ENCODE measurements at regions not wholly inside any gene's neighbourhood (a gene's known extent, or its start where the extent isn't known, plus 50 kb on each side); places are given as distances from the start of the nearest gene placed in this dataset.

DNA sequence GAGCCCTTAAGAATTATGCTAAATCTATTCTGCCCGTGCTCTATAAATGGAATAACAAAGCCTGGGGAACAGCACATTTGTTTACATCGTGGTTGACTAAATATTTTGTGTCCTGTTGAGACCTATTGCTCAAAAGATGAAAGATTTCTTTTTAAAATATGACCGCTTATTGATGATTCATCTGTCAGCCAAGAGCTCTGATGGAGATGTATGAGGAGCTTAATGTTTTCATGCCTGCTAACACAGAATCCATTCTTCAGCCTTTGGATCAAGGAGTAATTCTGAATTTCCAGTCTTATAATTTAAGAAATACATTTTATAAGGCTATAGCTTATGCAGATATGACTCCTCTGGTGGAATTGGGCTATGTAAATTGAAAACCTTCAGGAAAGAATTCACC is 271.3 kb upstream of the FAT4 start:
- DNase-seq (ENCODE audit: low read depth) = peak; percentile 46
- Histone ChIP-seq H3K4me3 (ENCODE audit: low read depth, low read length) (no peak overlapping the region), H3K36me3 (ENCODE audit: control insufficient read depth, insufficient read depth, low read length) (no peaks in the 10 kb centered on the region), H3K27me3 (ENCODE audit: control insufficient read depth, insufficient read depth, low read length) (no peaks in the 10 kb centered on the region)
- TF ChIP-seq, protein P1, sequence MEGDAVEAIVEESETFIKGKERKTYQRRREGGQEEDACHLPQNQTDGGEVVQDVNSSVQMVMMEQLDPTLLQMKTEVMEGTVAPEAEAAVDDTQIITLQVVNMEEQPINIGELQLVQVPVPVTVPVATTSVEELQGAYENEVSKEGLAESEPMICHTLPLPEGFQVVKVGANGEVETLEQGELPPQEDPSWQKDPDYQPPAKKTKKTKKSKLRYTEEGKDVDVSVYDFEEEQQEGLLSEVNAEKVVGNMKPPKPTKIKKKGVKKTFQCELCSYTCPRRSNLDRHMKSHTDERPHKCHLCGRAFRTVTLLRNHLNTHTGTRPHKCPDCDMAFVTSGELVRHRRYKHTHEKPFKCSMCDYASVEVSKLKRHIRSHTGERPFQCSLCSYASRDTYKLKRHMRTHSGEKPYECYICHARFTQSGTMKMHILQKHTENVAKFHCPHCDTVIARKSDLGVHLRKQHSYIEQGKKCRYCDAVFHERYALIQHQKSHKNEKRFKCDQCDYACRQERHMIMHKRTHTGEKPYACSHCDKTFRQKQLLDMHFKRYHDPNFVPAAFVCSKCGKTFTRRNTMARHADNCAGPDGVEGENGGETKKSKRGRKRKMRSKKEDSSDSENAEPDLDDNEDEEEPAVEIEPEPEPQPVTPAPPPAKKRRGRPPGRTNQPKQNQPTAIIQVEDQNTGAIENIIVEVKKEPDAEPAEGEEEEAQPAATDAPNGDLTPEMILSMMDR (IDR thresholded peaks at IDR 0.05; ENCODE audit: insufficient read depth, low read length, severe bottlenecking) = no peak
- FAIRE-seq = no peak

DNA sequence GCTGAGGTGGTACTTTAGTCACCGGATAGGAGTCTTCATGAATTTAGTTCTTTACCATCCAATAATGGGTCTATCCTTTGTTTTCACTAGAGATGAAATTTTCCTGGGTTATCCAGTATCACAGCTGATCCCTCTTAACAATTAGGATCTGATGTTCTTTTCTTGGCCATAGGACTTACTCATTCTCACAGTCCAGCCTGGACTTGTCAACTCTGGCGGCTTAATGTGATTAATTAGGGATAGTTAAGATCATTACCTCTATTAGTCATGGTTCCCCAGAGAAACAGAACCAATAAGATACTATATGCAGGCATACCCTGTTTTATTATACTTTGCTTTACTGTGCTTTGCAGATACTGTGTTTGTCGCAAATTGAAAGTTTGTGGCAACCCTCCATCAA is 272.7 kb upstream of the FAT4 start:
- FAIRE-seq = no peak
- Histone ChIP-seq H3K27me3 (ENCODE audit: control insufficient read depth, insufficient read depth, low read length) (no peaks in the 10 kb centered on the region), H3K4me3 (ENCODE audit: low read depth, low read length) (no peak overlapping the region), H3K36me3 (ENCODE audit: control insufficient read depth, insufficient read depth, low read length) (no peaks in the 10 kb centered on the region)
- TF ChIP-seq, protein P1 (IDR thresholded peaks at IDR 0.05; ENCODE audit: insufficient read depth, low read length, severe bottlenecking) = no peak
- peak; percentile 93 for DNase-seq (ENCODE audit: low read depth)

DNA sequence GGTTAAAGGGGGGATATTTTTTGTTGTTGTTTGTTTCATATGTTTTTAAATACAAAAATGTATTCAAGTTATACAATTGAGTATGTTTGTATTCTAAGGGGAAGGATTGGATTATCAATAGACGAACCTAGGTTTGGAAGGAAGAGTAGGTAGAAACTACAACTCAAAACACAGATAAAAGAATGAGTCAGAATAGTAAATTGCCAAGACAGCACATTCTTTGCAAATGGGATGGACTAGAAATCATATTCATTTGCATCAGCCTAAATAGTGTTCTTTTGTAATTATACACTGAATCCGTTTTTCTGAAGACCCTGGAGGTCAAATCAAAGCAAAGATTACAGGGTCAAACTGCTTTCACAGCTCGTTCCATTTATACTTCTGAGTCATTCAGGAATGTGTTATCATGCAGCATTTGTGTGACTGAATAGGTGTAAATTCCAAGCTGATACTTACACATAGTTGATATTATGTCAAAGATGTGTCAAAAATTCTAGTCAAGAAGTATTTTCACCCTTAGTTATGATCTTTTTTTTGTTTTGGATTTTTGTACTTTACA is 273.3 kb upstream of the FAT4 start:
- FAIRE-seq = no peak
- DNase-seq (ENCODE audit: low read depth) = peak; percentile 75
- Histone ChIP-seq H3K27me3 (ENCODE audit: control insufficient read depth, insufficient read depth, low read length) (no peaks in the 10 kb centered on the region), H3K4me3 (ENCODE audit: low read depth, low read length) (no peak overlapping the region), H3K36me3 (ENCODE audit: control insufficient read depth, insufficient read depth, low read length) (no peaks in the 10 kb centered on the region)
- TF ChIP-seq, protein P1 (IDR thresholded peaks at IDR 0.05; ENCODE audit: insufficient read depth, low read length, severe bottlenecking) = no peak

DNA sequence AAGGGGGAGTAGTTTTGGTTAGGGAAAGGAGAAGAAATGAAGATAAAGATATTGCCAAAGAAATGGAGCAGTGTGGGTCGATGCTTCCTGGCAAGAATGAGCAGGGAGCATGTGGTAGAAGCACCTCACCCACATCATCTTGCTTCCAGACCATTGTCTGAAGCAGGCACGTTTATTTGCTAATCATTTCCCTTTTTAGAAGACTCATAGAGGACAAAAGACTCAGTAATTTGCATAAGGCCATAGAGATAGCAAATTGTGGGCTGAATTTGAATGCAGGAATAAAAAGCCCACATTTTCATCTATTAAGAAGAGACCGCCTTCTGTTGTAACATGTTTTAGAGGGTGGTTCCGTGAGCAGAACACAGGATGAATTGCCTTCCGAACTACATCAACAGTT is 275.2 kb upstream of the FAT4 start:
- no peak for FAIRE-seq
- no peak for DNase-seq (ENCODE audit: low read depth)
- TF ChIP-seq, protein P1 (IDR thresholded peaks at IDR 0.05; ENCODE audit: insufficient read depth, low read length, severe bottlenecking) = no peak
- Histone ChIP-seq H3K27me3 (ENCODE audit: control insufficient read depth, insufficient read depth, low read length) (no peaks in the 10 kb centered on the region), H3K36me3 (ENCODE audit: control insufficient read depth, insufficient read depth, low read length) (no peaks in the 10 kb centered on the region), H3K4me3 (ENCODE audit: low read depth, low read length) (no peak overlapping the region)

DNA sequence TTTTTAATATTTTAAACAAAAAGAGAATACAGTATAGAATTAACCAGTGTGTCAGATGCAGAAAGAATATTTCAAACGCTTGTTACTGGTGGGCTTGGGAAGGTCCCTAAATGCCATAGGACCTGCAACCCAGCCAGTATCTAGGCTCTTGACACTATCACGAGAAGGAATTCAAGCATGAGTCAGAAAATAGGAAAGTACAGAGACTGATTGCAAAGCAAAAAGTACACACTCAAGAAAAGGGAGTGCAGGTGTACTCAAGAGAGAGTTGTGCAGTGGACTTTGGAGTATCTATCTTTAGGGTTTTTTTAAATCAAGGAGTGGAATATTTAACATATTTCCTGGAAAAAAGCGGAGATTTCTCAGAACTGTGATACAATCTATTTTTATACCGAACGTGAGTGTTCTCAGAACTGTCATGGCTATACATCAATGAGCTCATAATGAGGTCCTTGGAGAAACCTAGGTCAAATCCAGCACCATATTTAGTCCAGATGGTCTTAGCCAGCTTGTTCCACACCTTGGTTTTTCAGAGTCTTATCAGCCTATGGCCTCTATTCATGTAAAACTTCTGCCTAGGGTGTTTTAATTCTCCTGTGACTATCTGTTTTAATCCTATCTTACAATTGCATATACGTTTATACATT is 291.8 kb upstream of the FAT4 start:
- no peak for FAIRE-seq
- no peak for DNase-seq (ENCODE audit: low read depth)
- no peaks in the 10 kb centered on the region for H3K36me3 ChIP-seq (ENCODE audit: control insufficient read depth, insufficient read depth, low read length)
- no peaks in the 10 kb centered on the region for H3K27me3 ChIP-seq (ENCODE audit: control insufficient read depth, insufficient read depth, low read length)
- TF ChIP-seq, protein P1 (IDR thresholded peaks at IDR 0.05; ENCODE audit: insufficient read depth, low read length, severe bottlenecking) = no peak
- H3K4me3 ChIP-seq (ENCODE audit: low read depth, low read length) = no peak overlapping the region

DNA sequence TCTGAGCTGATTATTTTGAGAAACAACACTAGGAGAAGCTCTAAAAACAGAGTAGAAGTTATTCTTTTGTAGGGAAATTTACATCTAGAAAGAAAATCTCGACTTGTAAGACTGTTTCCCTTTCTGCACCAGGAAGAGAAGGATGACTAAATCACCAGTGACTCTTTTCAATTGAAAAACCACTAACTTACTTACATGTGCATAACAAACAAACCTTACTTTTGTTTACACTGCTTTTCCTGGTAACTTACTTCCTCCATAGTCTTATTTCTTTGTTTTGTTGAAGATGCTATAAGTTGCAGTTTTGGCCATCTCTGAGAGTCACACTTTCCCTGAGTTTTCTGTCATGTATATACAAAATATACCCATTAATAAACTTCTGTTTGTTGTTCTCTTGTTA is 293.6 kb upstream of the FAT4 start:
- peak; percentile 50 for DNase-seq (ENCODE audit: low read depth)
- TF ChIP-seq, protein P1 (IDR thresholded peaks at IDR 0.05; ENCODE audit: insufficient read depth, low read length, severe bottlenecking) = no peak
- Histone ChIP-seq H3K27me3 (ENCODE audit: control insufficient read depth, insufficient read depth, low read length) (no peaks in the 10 kb centered on the region), H3K36me3 (ENCODE audit: control insufficient read depth, insufficient read depth, low read length) (no peaks in the 10 kb centered on the region), H3K4me3 (ENCODE audit: low read depth, low read length) (no peak overlapping the region)
- no peak for FAIRE-seq

Measured in bronchial epithelial cell (primary cell).